ENCODE measurements at regions not wholly inside any gene's neighbourhood (a gene's known extent, or its start where the extent isn't known, plus 50 kb on each side); places are given as distances from the start of the nearest gene placed in this dataset.

- no peak for DNase-seq
Measured at GRCh38 chr5:136526791-136527190, 161.4 kb upstream of the TRPC7 start.

DNA sequence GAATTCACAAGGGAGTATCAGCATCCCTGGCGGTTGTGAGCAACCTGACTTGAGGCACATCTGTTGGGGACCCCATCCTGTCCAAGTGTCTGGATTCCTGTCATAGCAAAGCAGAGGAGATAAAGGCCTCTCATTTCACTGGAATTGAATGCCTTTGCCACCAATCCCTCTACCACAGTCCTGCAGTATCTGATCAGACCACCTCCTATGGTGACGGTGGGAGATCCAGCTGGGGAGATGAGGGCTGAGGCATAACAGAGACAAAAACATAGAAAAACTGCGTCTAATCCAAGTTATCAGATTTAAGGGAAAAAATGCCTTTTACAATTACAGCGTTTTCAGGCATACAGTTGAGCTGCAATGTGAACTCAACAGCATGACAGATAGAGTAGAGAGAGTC is 160.7 kb upstream of the TRPC7 start:
- DNase-seq: no peak

- no peak for DNase-seq
Measured at GRCh38 chr5:136525597-136525996, 160.3 kb upstream of the TRPC7 start.

DNA sequence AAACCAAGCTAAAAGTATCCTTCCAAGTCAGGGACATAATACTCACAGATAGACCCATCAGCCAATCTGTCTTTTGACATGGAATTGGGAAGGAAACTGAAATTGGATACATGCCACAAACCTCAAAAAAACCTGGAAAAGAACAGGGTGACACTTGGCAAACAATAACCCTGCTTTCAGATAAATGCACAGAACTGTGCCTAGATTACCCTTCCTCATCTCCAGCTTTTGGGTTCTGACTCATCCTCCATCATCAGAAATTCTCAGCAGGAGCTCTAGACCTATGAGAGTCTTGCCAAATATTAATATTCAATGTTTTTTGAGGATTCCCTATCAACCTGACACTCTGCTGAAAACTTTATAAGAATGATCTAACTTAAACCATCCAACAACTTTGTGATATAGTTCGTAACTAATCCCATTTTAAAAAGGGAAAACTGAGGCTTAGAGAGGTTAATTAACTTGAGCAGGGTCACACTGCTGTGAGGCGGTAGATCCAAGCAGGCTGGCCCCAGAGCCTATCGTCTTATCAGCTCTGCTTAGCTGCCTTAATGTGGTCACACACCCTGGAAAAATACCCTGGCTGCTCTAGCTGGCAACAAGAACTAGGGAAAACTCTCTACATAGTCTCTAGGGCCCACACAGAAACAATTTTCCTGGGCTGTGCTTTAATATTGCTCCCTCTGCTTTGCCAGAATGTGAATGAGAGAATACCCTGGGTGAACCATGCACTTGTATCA is 157.0 kb upstream of the TRPC7 start:
- no peak for DNase-seq

GRCh38 chr5:136521696-136522095 is 156.4 kb upstream of the TRPC7 start:
- no peak for DNase-seq

- no peak for DNase-seq
Measured at GRCh38 chr5:136518814-136519213, 153.5 kb upstream of the TRPC7 start.

- DNase-seq: no peak
Measured at GRCh38 chr5:136518174-136518573, 152.8 kb upstream of the TRPC7 start.

DNA sequence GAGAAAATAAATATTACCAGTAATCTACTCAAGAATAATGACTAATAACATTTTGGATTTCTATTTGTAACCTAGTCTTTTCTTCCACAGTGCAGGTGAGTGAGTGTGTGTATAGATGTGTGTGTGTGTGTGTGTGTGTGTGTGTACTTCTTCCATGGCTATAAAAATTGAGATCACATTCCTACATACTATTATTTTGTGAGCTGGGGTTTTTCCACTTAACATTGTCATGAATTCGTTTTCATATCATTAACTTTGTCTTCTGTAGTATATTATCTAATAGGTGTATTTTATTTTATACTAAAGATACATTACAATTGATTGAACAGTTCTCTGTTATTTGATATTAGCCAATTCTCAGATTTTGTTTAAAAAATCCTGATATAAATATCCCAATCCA is 152.4 kb upstream of the TRPC7 start:
- DNase-seq: no peak

- no peak for DNase-seq
Measured at GRCh38 chr5:136516637-136517036, 151.3 kb upstream of the TRPC7 start.

DNA sequence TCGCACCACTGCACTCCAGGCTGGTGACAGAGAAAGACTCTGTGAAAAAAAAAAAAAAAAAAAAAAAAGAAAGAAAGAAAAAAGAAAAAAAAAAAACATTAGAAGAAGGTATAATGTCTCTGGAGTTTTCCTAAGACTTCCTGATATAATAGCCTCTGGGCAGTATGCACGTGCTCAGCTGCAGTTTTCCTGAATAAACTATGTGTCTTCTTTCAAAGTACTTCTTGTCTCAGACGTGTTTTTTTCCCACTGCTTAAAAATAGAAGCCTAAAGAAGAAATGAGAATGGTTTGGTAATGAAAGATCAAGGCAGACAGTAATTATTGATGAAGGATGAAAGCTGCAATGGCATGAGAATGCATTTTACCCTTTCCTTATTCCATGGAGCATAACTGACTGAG is 148.1 kb upstream of the TRPC7 start:
- DNase-seq: no peak

DNA sequence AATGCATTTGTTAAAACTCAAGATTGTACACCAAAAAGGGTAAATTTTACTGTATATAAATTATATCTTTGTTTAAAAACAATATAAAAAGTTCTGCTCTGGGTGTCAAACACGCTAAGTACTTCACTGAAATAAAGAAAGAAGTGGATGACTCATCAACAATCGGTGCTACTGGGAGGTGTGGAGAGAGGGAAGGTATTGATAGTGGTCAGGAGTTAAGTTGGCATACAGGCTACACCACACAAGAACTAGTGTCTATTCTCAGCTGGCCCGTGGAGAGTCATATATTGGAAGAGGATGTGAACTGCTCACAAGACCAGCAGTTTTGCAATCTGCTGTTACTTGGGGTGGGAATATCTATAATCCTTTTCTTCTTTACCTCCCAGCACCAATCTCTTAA is 145.7 kb upstream of the TRPC7 start:
- no peak for DNase-seq

DNA sequence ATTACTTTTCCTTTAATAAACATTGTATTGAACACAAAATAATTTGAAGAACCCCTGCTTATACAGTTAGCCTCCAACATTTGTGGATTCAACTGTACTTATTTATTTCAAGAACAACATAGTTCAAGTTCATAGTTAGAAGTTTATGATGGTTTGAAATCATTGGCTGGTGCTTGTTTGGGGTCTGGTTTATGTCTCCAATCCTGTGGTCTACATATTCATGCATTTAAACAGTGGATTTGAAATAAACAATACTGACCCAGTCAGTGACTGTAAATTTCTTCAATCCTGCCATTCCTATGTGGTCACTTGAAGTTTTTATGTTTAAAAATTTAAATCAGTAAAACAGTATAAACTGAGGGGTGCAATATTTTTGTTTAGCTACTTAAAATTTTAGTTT is 145.1 kb upstream of the TRPC7 start:
- no peak for DNase-seq

DNA sequence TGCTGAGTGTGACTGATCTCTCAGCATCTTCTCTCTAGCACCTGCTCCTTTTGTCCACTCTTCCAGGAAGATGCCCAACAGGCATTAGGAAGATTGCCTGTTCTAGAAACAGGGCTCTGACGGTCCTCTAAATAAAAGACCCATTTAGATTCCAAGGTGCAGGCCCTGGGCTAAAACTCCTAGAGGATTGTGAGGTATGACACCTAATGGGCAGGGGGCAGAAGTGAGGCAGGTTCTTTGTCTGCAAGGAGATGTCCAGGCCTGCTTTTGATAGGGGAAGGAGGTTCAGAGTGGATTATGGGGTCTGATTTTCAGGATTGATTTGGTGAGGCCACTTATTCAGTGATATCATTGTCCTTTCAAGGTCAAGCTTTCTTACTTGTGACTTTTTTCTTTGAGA is 140.8 kb upstream of the TRPC7 start:
- DNase-seq: no peak

- DNase-seq: no peak
Measured at GRCh38 chr5:136501133-136501532, 135.8 kb upstream of the TRPC7 start.

DNA sequence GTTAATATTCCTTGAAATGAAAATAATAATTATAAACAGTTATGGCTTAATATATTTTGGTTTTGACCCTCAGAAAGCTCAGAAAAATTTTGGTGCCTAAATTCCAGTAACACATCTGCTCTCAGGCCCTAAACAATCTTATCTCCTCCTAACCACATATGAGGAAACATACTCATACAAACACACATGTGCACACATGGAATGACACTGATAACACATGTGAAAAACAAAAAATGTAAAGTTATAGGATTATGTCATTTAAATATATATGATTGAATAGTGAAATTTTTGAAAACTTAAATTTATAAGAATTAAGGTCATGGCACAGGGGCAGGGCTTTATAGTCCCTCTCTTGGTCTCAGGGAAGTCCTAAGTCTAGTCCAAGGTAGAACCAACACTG is 127.2 kb upstream of the TRPC7 start:
- DNase-seq: no peak

GRCh38 chr5:136491806-136492205 is 126.5 kb upstream of the TRPC7 start:
- DNase-seq: no peak

GRCh38 chr5:136484808-136485325 is 119.5 kb upstream of the TRPC7 start:
- DNase-seq: no peak

DNA sequence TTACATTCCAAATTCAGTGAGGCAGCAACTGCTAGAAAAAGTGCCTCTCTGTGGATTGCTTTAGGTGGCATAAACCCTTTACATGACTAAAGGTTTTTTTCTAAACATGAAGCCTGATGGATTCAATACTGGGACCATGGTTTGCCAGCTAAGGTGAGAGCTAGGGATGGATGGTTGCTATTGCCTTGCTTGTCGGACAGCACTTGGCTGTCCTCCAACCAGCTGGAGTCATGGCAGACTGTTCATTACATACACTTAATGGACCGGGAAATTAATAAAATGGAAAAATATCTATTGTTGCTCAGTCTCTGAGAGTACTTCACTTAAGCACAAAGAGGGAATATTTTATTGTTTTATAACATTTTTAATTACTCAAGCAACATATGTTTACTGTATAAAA is 116.9 kb upstream of the TRPC7 start:
- DNase-seq: no peak

DNA sequence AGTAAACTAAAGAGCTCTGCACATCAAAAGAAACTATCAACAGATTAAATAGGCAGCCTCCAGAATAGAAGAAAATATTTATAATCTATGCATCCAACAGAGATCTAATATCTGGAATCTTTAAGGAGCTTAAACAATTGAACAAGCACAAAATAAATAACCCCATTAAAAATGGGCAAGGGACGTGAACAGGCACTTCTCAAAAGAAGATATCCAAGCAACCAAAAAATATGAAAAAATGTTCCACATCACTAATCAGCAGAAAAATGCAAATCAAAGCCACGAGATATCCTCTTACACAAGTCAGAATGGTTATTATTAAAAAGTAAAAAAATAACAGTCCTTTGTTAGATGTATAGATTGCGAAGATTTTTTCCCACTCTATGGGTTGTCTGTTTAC is 109.1 kb upstream of the TRPC7 start:
- DNase-seq: no peak

GRCh38 chr5:136467632-136468031 is 102.3 kb upstream of the TRPC7 start:
- DNase-seq: no peak

DNA sequence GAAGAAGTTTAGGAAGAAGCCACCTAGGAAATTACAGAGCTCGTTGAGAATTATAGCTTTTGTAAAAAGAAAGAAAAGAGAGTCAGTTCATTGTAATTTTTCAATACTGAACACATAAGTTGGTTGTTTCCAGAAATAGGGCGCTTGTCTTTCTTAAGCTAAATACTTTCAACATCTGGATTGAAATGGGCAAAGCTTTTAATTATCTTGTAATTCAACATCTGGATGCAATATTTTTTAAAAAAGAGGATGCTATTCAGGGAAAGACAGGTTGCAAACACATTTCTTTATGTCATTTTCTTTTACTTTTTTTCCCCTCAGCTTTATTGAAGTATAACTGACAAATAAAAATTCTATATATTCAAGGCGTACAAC is 100.7 kb upstream of the TRPC7 start:
- DNase-seq: no peak

DNA sequence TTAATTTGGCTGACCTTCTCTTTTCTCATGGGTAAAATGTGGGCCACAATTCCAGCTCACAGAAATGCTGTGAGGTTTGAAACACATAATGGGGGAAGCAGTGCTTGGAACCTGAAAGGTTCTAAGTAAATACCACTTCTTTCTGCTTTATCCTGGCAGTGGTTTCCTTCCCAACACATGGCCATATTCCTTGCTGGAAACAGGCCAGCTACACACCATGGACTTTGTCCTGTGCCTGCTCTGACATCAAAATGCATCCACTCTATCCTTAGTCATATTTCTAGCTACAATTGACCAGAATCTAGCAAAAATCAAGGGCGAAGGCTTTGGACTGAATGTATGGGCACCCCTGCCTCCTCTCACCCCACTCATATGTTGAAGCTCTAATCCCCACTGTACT is 93.1 kb upstream of the TRPC7 start:
- no peak for DNase-seq

GRCh38 chr5:136457390-136458013 is 92.2 kb upstream of the TRPC7 start:
- DNase-seq: no peak

DNA sequence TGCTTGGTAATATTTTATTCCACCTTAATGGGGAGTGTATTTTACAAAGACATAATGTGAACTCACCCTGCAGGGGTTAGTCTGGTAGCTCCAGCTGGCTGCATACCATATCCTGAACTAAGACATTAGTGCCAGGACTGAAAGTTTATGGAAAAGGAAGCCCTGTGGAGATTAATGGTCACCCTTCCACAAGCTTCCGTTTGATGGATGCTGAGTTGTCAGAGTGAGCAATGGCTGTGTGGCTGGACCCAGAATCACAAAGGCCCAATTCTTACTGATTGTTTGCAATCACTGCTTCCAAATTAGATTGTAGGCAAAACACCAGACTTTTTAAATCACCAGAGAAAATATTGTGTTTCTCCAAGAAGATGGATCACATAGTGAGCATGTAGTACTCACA is 90.1 kb upstream of the TRPC7 start:
- no peak for DNase-seq

Measured in NCI-H526 (cell line).